Activated CD8-positive, alpha-beta memory T cell treated with anti-CD3 and anti-CD28 coated beads for 1 hour (primary cell): ENCODE measurements at regions not wholly inside any gene's neighbourhood (a gene's known extent, or its start where the extent isn't known, plus 50 kb on each side); places are given as distances from the start of the nearest gene placed in this dataset.

Experiments used
- DNase-seq, 2 donors: peaks; one replicate each; pipeline ENCODE4 v3.0.0-alpha.2; 2020; ENCODE audit warnings: low read depth in 1 of 2; ENCODE audit errors: extremely low read depth in 1 of 2

- DNase-seq, result no peak
Observed at GRCh38 chr7:3229904-3230470, 71.1 kb upstream of the SDK1 start.

- DNase-seq, result no peak
Observed at GRCh38 chr7:3230908-3231307, 70.1 kb upstream of the SDK1 start.

- DNase-seq, result no peak
Observed at GRCh38 chr7:3232228-3232627, 68.8 kb upstream of the SDK1 start.

GRCh38 chr7:3233301-3233700 is 67.8 kb upstream of the SDK1 start:
- no peak for DNase-seq

GRCh38 chr7:3234051-3234450 is 67.0 kb upstream of the SDK1 start:
- no peak for DNase-seq

- no peak for DNase-seq
Observed at GRCh38 chr7:3234851-3235250, 66.2 kb upstream of the SDK1 start.

- no peak for DNase-seq
Observed at GRCh38 chr7:3235322-3235721, 65.7 kb upstream of the SDK1 start.

GRCh38 chr7:3236268-3236667 is 64.8 kb upstream of the SDK1 start:
- no peak for DNase-seq

- DNase-seq, result no peak
Observed at GRCh38 chr7:3238525-3239210, 62.4 kb upstream of the SDK1 start.

GRCh38 chr7:3239291-3239691 is 61.8 kb upstream of the SDK1 start:
- no peak for DNase-seq

GRCh38 chr7:3240826-3241430 is 60.1 kb upstream of the SDK1 start:
- no peak for DNase-seq

- DNase-seq, result no peak
Observed at GRCh38 chr7:3241686-3242258, 59.3 kb upstream of the SDK1 start.

GRCh38 chr7:3242398-3242972 is 58.6 kb upstream of the SDK1 start:
- no peak for DNase-seq

- no peak for DNase-seq
Observed at GRCh38 chr7:3243256-3243655, 57.8 kb upstream of the SDK1 start.

GRCh38 chr7:3243680-3244079 is 57.4 kb upstream of the SDK1 start:
- DNase-seq, result no peak

GRCh38 chr7:3244241-3244814 is 56.7 kb upstream of the SDK1 start:
- DNase-seq, result no peak

GRCh38 chr7:3245077-3245476 is 56.0 kb upstream of the SDK1 start:
- no peak for DNase-seq

GRCh38 chr7:3245721-3246120 is 55.3 kb upstream of the SDK1 start:
- no peak for DNase-seq

- no peak for DNase-seq
Observed at GRCh38 chr7:3246127-3246526, 54.9 kb upstream of the SDK1 start.

- DNase-seq, result no peak
Observed at GRCh38 chr7:3246651-3247050, 54.4 kb upstream of the SDK1 start.

GRCh38 chr7:3250725-3251124 is 50.3 kb upstream of the SDK1 start:
- DNase-seq, result no peak
